ENCODE measurements at regions not wholly inside any gene's neighbourhood (a gene's known extent, or its start where the extent isn't known, plus 50 kb on each side); places are given as distances from the start of the nearest gene placed in this dataset.

- no peaks in the 10 kb centered on the region for H3K4me1 ChIP-seq (ENCODE audit: control insufficient read depth, extremely low read depth, insufficient read depth, low read length)
- H3K9me3 ChIP-seq (ENCODE audit: control insufficient read depth, low read depth, low read length), result no peaks in the 10 kb centered on the region
- dilution Hi-C loops (cut with MboI; ENCODE audit: extremely low pct_ligation_motif_present, low sequenced_read_pairs), result no loop called here
- no peaks in the 10 kb centered on the region for H3K36me3 ChIP-seq (ENCODE audit: control insufficient read depth in 2 of 2, extremely low read depth in 1 of 2, insufficient read depth in 2 of 2, low read length in 2 of 2)
- no peak overlapping the region for H2AFZ ChIP-seq (ENCODE audit: control insufficient read depth, low read length)
- H3K9me1 ChIP-seq (ENCODE audit: control insufficient read depth, extremely low read depth, insufficient read depth, low read length), result no peaks in the 10 kb centered on the region
- FAIRE-seq, result no peak
- DNase-seq (ENCODE audit: low read depth, low spot score), result no peak
- no peak overlapping the region for H3K4me2 ChIP-seq (ENCODE audit: control insufficient read depth, extremely low read depth, insufficient read depth, low read depth, low read length)
- TF ChIP-seq EZH2 (IDR thresholded peaks at IDR 0.05; ENCODE audit: low read length) (no peak), CTCF (optimal IDR thresholded peaks at IDR 0.05 in 1 of 3, IDR thresholded peaks at IDR 0.05 in 1 of 3, conservative IDR thresholded peaks at IDR 0.05 in 1 of 3; ENCODE audit: extremely low read depth in 1 of 3, insufficient read depth in 2 of 3, low read length in 3 of 3) (no peak)
- H4K20me1 ChIP-seq (ENCODE audit: control insufficient read depth, extremely low read depth, insufficient read depth, low read length), result no peaks in the 10 kb centered on the region
- H3K79me2 ChIP-seq (ENCODE audit: control insufficient read depth, insufficient read depth, low read length), result no peaks in the 10 kb centered on the region
- no peak overlapping the region for H3K9ac ChIP-seq (ENCODE audit: control insufficient read depth, extremely low read depth, insufficient read depth, low read length)
- H3K27ac ChIP-seq (ENCODE audit: control insufficient read depth, insufficient read depth, low read length), result no peak overlapping the region
- H3K4me3 ChIP-seq (ENCODE audit: control insufficient read depth in 2 of 3, extremely low read depth in 1 of 3, insufficient read depth in 2 of 3, low read depth in 1 of 3, low read length in 3 of 3), result no peak overlapping the region
- no peaks in the 10 kb centered on the region for H3K27me3 ChIP-seq (ENCODE audit: control insufficient read depth, extremely low read depth, insufficient read depth, low read length)
These were observed 1158.3 kb downstream of the RPIA start for GRCh38 chr2:89849731-89850130.

DNA sequence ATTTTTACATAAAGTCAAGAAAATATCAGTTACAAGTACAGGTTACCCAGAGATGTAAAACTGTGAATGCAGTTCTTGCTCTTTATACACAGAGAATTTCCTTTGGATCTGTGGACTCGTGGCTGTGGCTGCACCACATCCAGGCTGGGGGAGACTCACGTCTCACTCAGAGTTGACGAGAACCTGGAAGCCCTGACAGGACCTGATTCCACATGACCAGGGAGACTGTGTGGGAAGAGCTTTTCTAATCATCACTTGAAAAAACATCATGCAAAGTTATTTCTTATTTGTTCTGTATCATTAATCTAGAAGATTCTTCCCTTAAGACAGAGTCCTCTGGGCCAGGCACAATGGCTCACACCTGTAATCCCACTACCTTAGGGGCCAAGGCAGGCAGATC lies 1159.0 kb downstream of the RPIA start:
- no peaks in the 10 kb centered on the region for H3K79me2 ChIP-seq (ENCODE audit: control insufficient read depth, insufficient read depth, low read length)
- H3K27me3 ChIP-seq (ENCODE audit: control insufficient read depth, extremely low read depth, insufficient read depth, low read length), result no peaks in the 10 kb centered on the region
- no peaks in the 10 kb centered on the region for H4K20me1 ChIP-seq (ENCODE audit: control insufficient read depth, extremely low read depth, insufficient read depth, low read length)
- no peaks in the 10 kb centered on the region for H3K9me1 ChIP-seq (ENCODE audit: control insufficient read depth, extremely low read depth, insufficient read depth, low read length)
- no peak overlapping the region for H2AFZ ChIP-seq (ENCODE audit: control insufficient read depth, low read length)
- no peak overlapping the region for H3K27ac ChIP-seq (ENCODE audit: control insufficient read depth, insufficient read depth, low read length)
- DNase-seq (ENCODE audit: low read depth, low spot score) (no peak), FAIRE-seq (no peak)
- dilution Hi-C loops (cut with MboI; ENCODE audit: extremely low pct_ligation_motif_present, low sequenced_read_pairs), result no loop called here
- no peak overlapping the region for H3K9ac ChIP-seq (ENCODE audit: control insufficient read depth, extremely low read depth, insufficient read depth, low read length)
- no peaks in the 10 kb centered on the region for H3K4me1 ChIP-seq (ENCODE audit: control insufficient read depth, extremely low read depth, insufficient read depth, low read length)
- no peaks in the 10 kb centered on the region for H3K36me3 ChIP-seq (ENCODE audit: control insufficient read depth in 2 of 2, extremely low read depth in 1 of 2, insufficient read depth in 2 of 2, low read length in 2 of 2)
- H3K9me3 ChIP-seq (ENCODE audit: control insufficient read depth, low read depth, low read length), result no peaks in the 10 kb centered on the region
- TF ChIP-seq EZH2 (IDR thresholded peaks at IDR 0.05; ENCODE audit: low read length) (no peak), CTCF (optimal IDR thresholded peaks at IDR 0.05 in 1 of 3, IDR thresholded peaks at IDR 0.05 in 1 of 3, conservative IDR thresholded peaks at IDR 0.05 in 1 of 3; ENCODE audit: extremely low read depth in 1 of 3, insufficient read depth in 2 of 3, low read length in 3 of 3) (no peak)
- no peak overlapping the region for H3K4me2 ChIP-seq (ENCODE audit: control insufficient read depth, extremely low read depth, insufficient read depth, low read depth, low read length)
- H3K4me3 ChIP-seq (ENCODE audit: control insufficient read depth in 2 of 3, extremely low read depth in 1 of 3, insufficient read depth in 2 of 3, low read depth in 1 of 3, low read length in 3 of 3), result no peak overlapping the region

Data from keratinocyte (primary cell).